K562 (cell line): ENCODE measurements at regions not wholly inside any gene's neighbourhood (a gene's known extent, or its start where the extent isn't known, plus 50 kb on each side); places are given as distances from the start of the nearest gene placed in this dataset.
A peak's percentile ranks its signal among the peaks of the same experiment; 100 is the strongest.

ENCODE experiments used
- ATAC-seq: fragments of 200-7000 bp; cut with Tn5 transposase; 3 replicates; pipeline ENCODE4 v1.9.1; 2020; ENCODE audit warnings: moderate library complexity
- BruUV-seq: library from RNA; stranded (reverse); fragments of 400-500 nt; replicated peaks from 2 replicates; lab custom pipeline; 2021; lab: Mats Ljungman, UMichigan
- CTCF ChIA-PET: fragments of 300-600 bp; formaldehyde crosslinking; extraction: SDS; loops from one replicate; lab custom pipeline; 2021; ENCODE audit warnings: low intra/inter-chr PET ratio; lab: Yijun Ruan, JAX
- POLR2A ChIA-PET: fragments of 300-600, 350-650 bp; sonication (Branson Sonifier 250); formaldehyde crosslinking; extraction: SDS; loops from one replicate; lab custom pipeline; 2021; ENCODE audit warnings: antibody characterized with exemption, inconsistent platforms; lab: Yijun Ruan, JAX
- DNase-seq, 4 experiments: peaks; one replicate each; pipeline versions ENCODE4 v3.0.0 to v3.0.0-alpha.2; 2011 to 2018; ENCODE audit warnings: low spot score in 3 of 4, mixed read lengths in 3 of 4; ENCODE audit errors: extremely low read depth in 1 of 4
- FAIRE-seq: peaks from 2 replicates; lab custom pipeline; 2011; peaks lifted over from hg19 to GRCh38; lab: Jason Lieb, UNC
- H2AFZ ChIP-seq: 2 replicates; pipeline ENCODE4 v1.6.0; 2011; ENCODE audit warnings: low read depth, low read length, control low read depth, inconsistent platforms
- H3K27ac ChIP-seq: fragments of 200-600 bp; 3 replicates; pipeline ENCODE4 v1.8.0; 2011; ENCODE audit warnings: low read depth, mild to moderate bottlenecking, control low read depth, inconsistent platforms, low read length, moderate library complexity, mixed read lengths; ENCODE audit errors: extremely low read depth
- H3K27me3 ChIP-seq, 2 experiments: fragments of 300-600 bp in 1 of 2; 2 replicates in 1 of 2; 3 replicates in 1 of 2; pipeline versions ENCODE4 v1.6.0 to v1.8.0; 2011; ENCODE audit warnings: inconsistent platforms in 2 of 2, low read length in 2 of 2, mild to moderate bottlenecking in 1 of 2, mixed read lengths in 1 of 2, moderate library complexity in 1 of 2; ENCODE audit not compliant: control insufficient read depth in 2 of 2, insufficient read depth in 2 of 2
- H3K36me3 ChIP-seq: fragments of 300-600 bp; 3 replicates; pipeline ENCODE4 v1.8.0; 2011; ENCODE audit warnings: mild to moderate bottlenecking, low read length, inconsistent platforms; ENCODE audit not compliant: control insufficient read depth, insufficient read depth
- H3K4me1 ChIP-seq, 2 experiments: fragments of 200-600 bp in 1 of 2; replicated peaks in 1 of 2; 2 replicates in 1 of 2; 3 replicates in 1 of 2; pipeline versions ENCODE4 v1.5.1 to v1.8.0; 2011; ENCODE audit warnings: inconsistent platforms in 2 of 2, low read length in 2 of 2, mild to moderate bottlenecking in 1 of 2, mixed read lengths in 1 of 2, moderate library complexity in 1 of 2; ENCODE audit not compliant: control insufficient read depth in 2 of 2, insufficient read depth in 2 of 2
- H3K4me2 ChIP-seq: 2 replicates; pipeline ENCODE4 v1.6.1; 2011; ENCODE audit warnings: low read length, control low read depth, inconsistent platforms, mixed read lengths; ENCODE audit not compliant: insufficient read depth
- H3K4me3 ChIP-seq: fragments of 200-600 bp; sonication (generic), shearing (Covaris generic); 2 replicates; pipeline ENCODE4 v1.5.1; 2016; ENCODE audit warnings: control low read depth, inconsistent platforms
- H3K79me2 ChIP-seq: fragments of 200-600 bp; 3 replicates; pipeline ENCODE4 v1.8.0; 2011; ENCODE audit warnings: low read length, inconsistent platforms; ENCODE audit not compliant: control insufficient read depth, insufficient read depth
- H3K9ac ChIP-seq, 2 experiments: 2 replicates each; pipeline versions ENCODE4 v1.6.0 to v1.6.1; 2011; ENCODE audit warnings: low read depth in 2 of 2, low read length in 2 of 2, control low read depth in 1 of 2, inconsistent platforms in 1 of 2, mild to moderate bottlenecking in 1 of 2, mixed read lengths in 1 of 2; ENCODE audit not compliant: insufficient read depth in 1 of 2
- H3K9me1 ChIP-seq: one replicate; pipeline ENCODE4 v1.6.0; 2011; ENCODE audit warnings: inconsistent platforms, mild to moderate bottlenecking, low read length, moderate library complexity; ENCODE audit not compliant: control insufficient read depth, insufficient read depth
- H3K9me3 ChIP-seq: replicated peaks from 2 replicates; pipeline ENCODE4 v1.5.1; 2011; ENCODE audit warnings: low read depth, low read length, inconsistent platforms; ENCODE audit not compliant: control insufficient read depth, insufficient read depth
- H4K20me1 ChIP-seq: replicated peaks from 2 replicates; pipeline ENCODE4 v1.6.1; 2011; ENCODE audit warnings: low read length, inconsistent platforms, mixed read lengths; ENCODE audit not compliant: control insufficient read depth, insufficient read depth
- DIDO1 ChIP-seq: fragments of 450-650 bp; IDR thresholded peaks from 2 replicates; pipeline ENCODE4 v1.6.1; 2016; ENCODE audit warnings: low read depth, missing biosample characterization, missing genetic modification characterization
- EGR1 ChIP-seq: fragments of 450-650 bp; conservative IDR thresholded peaks from 2 replicates; pipeline ENCODE4 v1.6.1; 2017; ENCODE audit warnings: mild to moderate bottlenecking
- KLF13 ChIP-seq: fragments of 450-650 bp; IDR thresholded peaks from 2 replicates; pipeline ENCODE4 v1.6.1; 2016; ENCODE audit warnings: missing genetic modification characterization, low read depth, mild to moderate bottlenecking, missing compliant biosample characterization, moderate library complexity, borderline replicate concordance
- RBM25 ChIP-seq: fragments of 200-400 bp; formaldehyde crosslinking; IDR thresholded peaks from 2 replicates; pipeline ENCODE4 v1.6.1; 2018; ENCODE audit warnings: low read length, low read depth, moderate library complexity; ENCODE audit not compliant: severe bottlenecking
- SFPQ ChIP-seq: fragments of 200-400 bp; formaldehyde crosslinking; IDR thresholded peaks from 2 replicates; pipeline ENCODE4 v1.6.1; 2017; ENCODE audit warnings: mild to moderate bottlenecking, low read depth, low read length, moderate library complexity
- ZNF512 ChIP-seq: IDR thresholded peaks from 2 replicates; pipeline ENCODE4 v1.6.1; 2016; ENCODE audit warnings: missing genetic modification characterization, missing compliant biosample characterization
- WGBS: fragments of 100-300 bp; shearing (Covaris generic); methylation state at CpG from one replicate; pipeline ENCODE4 v1.1.6; 2016; ENCODE audit warnings: low coverage, mixed read lengths; ENCODE audit not compliant: insufficient coverage; ENCODE audit errors: missing lambda C conversion rate; 5-methylcytosine and 5-hydroxymethylcytosine counted together
- in situ Hi-C: fragments of 300-500 bp; cut with MboI; formaldehyde crosslinking; loops from 4 replicates; pipeline ENCODE4 v1.15.0; 2018; ENCODE audit warnings: inconsistent platforms, mixed read lengths
- intact Hi-C: fragments of 100-400 bp; cut with micrococcal nuclease; formaldehyde crosslinking; loops from 2 replicates; pipeline ENCODE4 v1.14.2; 2022

GRCh38 chr10:61251089-61251488, 202.1 kb downstream of the TMEM26 start:
- WGBS: 0% methylated on average over 1 of the region's 1 CpG
- FAIRE-seq: no peak

DNA sequence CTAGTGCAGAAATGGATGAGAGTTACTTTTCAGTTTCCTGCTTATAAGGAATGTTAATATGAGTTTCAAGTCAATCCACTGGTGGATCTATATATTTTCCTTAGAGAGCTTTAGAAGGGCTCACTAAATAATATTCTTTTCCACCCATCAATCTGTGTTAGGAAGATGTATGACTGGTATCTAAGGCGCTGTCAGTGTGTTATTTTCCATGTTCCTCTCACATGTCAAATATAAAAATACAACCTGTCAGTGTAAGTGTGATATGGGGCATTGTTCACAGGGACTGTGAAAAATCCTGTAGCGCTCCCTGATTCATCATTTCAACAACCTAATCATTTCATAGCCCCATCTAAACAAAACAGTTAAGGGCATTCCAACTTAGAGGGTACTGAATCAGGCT, 203.1 kb downstream of the TMEM26 start:
- BruUV-seq: no TSS peak
- in situ Hi-C loops: no loop called here
- Histone ChIP-seq H3K79me2 (no peaks in the 10 kb centered on the region), H3K27me3 (no peaks in the 10 kb centered on the region), H4K20me1 (no peaks in the 10 kb centered on the region), H3K9me3 (no peaks in the 10 kb centered on the region), H3K4me1 (no peaks in the 10 kb centered on the region), H3K36me3 (no peaks in the 10 kb centered on the region), H3K4me3 (no peak overlapping the region), H3K9me1 (no peaks in the 10 kb centered on the region), H2AFZ (no peak overlapping the region), H3K4me2 (no peak overlapping the region), H3K9ac (no peak overlapping the region), H3K27ac (no peak overlapping the region)
- DNase-seq (no peak), FAIRE-seq (no peak), ATAC-seq (no peak)
- 3% methylated on average over 2 of the region's 2 CpGs for WGBS
- POLR2A ChIA-PET: no interaction called here
- CTCF ChIA-PET: no interaction called here
- intact Hi-C loops: no loop called here
- TF ChIP-seq SFPQ (no peak), DIDO1 (tag) (no peak), KLF13 (tag) (no peak)

More at GRCh38 chr10:61251089-61251488, 202.1 kb downstream of the TMEM26 start:
- ATAC-seq: no peak
- CTCF ChIA-PET: no interaction called here
- POLR2A ChIA-PET: no interaction called here
- Histone ChIP-seq H3K27ac (no peak overlapping the region), H3K9ac (no peak overlapping the region), H3K4me3 (no peak overlapping the region), H3K4me2 (no peak overlapping the region), H3K9me3 (no peaks in the 10 kb centered on the region), H4K20me1 (no peaks in the 10 kb centered on the region), H3K36me3 (no peaks in the 10 kb centered on the region), H2AFZ (no peak overlapping the region), H3K4me1 (no peaks in the 10 kb centered on the region), H3K9me1 (no peaks in the 10 kb centered on the region), H3K79me2 (no peaks in the 10 kb centered on the region), H3K27me3 (no peaks in the 10 kb centered on the region)
- peak; percentile 56 for TF ChIP-seq RBM25
- TF ChIP-seq ZNF512: no peak
- no peak for TF ChIP-seq EGR1
- intact Hi-C loops (no loop called here), in situ Hi-C loops (no loop called here)
- DNase-seq: no peak
- no TSS peak for BruUV-seq
